Astrocyte of the cerebellum (primary cell): ENCODE measurements at regions not wholly inside any gene's neighbourhood (a gene's known extent, or its start where the extent isn't known, plus 50 kb on each side); places are given as distances from the start of the nearest gene placed in this dataset.

Experiments
- DNase-seq: peaks from one replicate; pipeline ENCODE4 v3.0.0-alpha.2; 2011; ENCODE audit warnings: low read depth
- H3K4me3 ChIP-seq: 2 replicates; pipeline ENCODE4 v1.5.1; 2011; ENCODE audit warnings: mild to moderate bottlenecking, low read depth, low read length, moderate library complexity
- in situ Hi-C: cut with HindIII; loops from 2 replicates; pipeline ENCODE4 v1.10.0; 2017; ENCODE audit warnings: low sequenced_read_pairs
- TF ChIP-seq, protein P1 (sequence below): IDR thresholded peaks from 2 replicates; pipeline ENCODE4 v1.5.1; 2012; ENCODE audit warnings: low read length, low read depth, moderate library complexity, mild to moderate bottlenecking; ENCODE audit errors: missing control alignments

GRCh38 chr2:195456771-195457170 lies 200.3 kb upstream of the SLC39A10 start:
- DNase-seq, result no peak
- in situ Hi-C loops, result no loop called here
- TF ChIP-seq, protein P1, sequence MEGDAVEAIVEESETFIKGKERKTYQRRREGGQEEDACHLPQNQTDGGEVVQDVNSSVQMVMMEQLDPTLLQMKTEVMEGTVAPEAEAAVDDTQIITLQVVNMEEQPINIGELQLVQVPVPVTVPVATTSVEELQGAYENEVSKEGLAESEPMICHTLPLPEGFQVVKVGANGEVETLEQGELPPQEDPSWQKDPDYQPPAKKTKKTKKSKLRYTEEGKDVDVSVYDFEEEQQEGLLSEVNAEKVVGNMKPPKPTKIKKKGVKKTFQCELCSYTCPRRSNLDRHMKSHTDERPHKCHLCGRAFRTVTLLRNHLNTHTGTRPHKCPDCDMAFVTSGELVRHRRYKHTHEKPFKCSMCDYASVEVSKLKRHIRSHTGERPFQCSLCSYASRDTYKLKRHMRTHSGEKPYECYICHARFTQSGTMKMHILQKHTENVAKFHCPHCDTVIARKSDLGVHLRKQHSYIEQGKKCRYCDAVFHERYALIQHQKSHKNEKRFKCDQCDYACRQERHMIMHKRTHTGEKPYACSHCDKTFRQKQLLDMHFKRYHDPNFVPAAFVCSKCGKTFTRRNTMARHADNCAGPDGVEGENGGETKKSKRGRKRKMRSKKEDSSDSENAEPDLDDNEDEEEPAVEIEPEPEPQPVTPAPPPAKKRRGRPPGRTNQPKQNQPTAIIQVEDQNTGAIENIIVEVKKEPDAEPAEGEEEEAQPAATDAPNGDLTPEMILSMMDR, result no peak
- no peak overlapping the region for H3K4me3 ChIP-seq

DNA sequence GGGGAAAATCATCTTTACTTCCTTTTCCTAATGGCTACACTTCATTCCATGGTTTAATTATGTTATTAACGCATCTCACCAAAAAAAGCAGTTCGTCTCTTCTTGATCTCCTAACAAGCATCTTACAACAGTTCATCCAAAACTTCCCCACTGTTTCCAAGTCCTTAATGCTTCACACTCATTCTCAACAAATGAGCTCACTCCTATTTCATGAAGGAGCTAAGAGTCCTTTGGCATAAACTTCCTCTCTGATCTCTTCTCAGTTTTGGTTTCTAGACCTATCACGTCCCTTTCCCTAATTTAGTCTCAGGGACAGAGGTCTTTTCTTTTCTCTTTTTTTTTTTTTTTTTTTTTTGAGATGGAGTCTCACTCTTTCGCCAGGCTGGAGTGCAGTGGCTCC lies 205.9 kb upstream of the SLC39A10 start:
- in situ Hi-C loops, result no loop called here
- DNase-seq, result no peak
- H3K4me3 ChIP-seq, result no peak overlapping the region
- TF ChIP-seq, protein P1, result no peak

DNA sequence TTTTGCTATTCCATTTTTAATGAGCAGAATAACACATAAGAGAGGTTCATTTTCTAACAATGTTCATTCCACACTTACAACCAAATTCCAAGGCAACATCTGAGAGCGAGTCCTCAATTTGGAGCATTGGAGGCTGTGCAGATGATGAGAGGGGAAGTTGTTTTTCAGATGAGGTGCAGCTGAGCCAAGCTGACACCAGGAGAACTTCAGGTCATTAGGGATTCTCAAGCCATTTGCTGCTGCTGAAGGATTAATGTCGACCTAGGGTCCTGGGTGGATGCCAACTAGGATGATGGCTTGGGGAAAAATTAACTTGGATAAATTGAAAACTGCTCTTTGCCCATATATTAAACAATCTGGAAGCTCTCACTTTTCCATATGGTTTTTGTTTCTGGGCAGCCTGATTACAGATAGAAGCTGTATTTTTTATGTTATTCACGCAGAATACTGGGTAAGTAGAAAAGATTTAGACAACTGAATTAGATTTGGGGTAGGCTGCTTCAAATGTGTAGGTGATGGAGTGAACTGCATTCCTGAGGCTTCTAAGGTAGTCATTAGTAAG lies 206.4 kb upstream of the SLC39A10 start:
- no peak overlapping the region for H3K4me3 ChIP-seq
- TF ChIP-seq, protein P1, result no peak
- in situ Hi-C loops, result no loop called here
- no peak for DNase-seq

DNA sequence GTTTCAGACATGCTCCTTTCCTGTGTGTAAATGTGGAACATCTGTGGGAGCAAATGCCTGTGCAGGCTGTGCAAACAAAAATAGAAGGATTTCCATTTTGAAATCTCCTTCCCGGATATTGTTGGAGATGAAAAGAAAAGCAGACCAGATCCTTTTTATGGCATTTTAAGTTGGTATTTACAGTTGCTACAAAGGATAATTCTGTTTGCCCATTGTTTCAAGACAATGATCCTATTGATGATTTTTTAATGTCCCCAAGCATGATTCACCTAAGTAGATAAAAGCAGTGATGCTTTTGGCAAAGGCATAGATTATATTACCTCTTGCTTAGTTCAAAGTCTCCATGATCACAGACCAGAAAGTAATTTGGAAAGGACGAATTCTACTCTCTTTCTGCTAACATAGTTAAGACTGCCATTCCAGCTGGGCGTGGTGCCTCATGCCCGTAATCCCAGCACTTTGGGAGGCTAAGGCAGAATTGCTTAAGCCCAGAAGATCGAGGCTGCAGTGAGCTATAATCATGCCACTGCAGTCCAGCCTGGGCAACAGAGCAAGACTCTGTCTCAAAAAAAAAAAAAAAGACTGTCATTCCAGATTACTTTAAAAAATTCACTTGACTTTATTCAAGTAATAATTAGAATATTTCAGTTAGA lies 209.6 kb upstream of the SLC39A10 start:
- in situ Hi-C loops, result no loop called here
- no peak for DNase-seq
- no peak overlapping the region for H3K4me3 ChIP-seq
- TF ChIP-seq, protein P1, result no peak

DNA sequence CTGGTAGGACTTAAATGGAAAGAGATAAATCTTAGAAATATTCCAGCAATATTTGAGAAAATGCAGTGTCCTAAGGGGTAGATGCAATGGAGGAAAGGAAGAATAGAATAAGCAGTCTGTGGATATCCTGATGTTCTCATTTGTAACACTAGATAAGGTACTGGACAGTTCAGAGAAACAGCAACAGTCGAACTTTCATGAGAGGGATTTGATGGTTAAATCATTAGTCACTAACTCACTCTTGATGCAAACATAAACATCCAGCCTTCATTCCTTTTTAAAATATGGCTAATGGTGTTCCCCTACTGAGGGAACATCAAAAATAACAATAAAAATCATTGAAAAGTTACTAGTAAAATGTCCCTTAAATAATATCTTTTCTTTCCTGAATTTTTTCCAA lies 211.4 kb upstream of the SLC39A10 start:
- in situ Hi-C loops, result no loop called here
- DNase-seq, result no peak
- no peak overlapping the region for H3K4me3 ChIP-seq
- TF ChIP-seq, protein P1, result no peak

DNA sequence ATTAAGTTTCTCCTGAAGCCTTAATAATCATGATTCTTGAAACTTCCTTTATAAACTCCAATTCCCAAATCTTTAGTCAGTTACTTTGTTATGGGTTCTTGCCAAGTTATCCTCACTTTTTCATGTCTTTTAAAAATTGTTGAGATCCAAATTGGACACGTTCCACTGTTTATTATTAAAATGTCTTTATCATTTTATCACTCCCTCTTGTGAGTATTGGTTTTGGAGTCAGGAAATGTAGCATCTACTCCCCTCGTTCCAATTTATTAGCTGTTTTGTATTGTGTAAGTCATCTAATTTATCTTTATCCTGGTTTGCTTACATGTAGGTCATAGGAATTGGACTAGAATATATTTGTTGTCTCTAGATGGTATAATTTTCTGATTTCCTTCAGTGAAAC lies 213.1 kb upstream of the SLC39A10 start:
- TF ChIP-seq, protein P1, result no peak
- no peak overlapping the region for H3K4me3 ChIP-seq
- in situ Hi-C loops, result no loop called here
- DNase-seq, result no peak
